HL-60 (cell line): ENCODE measurements at regions not wholly inside any gene's neighbourhood (a gene's known extent, or its start where the extent isn't known, plus 50 kb on each side); places are given as distances from the start of the nearest gene placed in this dataset.

ENCODE experiments used
- DNase-seq, 2 experiments: peaks; one replicate each; pipeline ENCODE4 v3.0.0-alpha.2; 2010 to 2020; ENCODE audit warnings: low read depth in 1 of 2, low spot score in 1 of 2
- H3K27ac ChIP-seq: fragments of 250-450 bp; sonication (Bioruptor Pico); replicated peaks from 2 replicates; pipeline ENCODE4 v1.5.1; 2020; ENCODE audit warnings: mild to moderate bottlenecking, moderate library complexity
- H3K27me3 ChIP-seq: fragments of 250-450 bp; sonication (Bioruptor Pico); 2 replicates; pipeline ENCODE4 v1.5.1; 2021; ENCODE audit warnings: mild to moderate bottlenecking, moderate library complexity; ENCODE audit not compliant: insufficient read depth, poor library complexity, severe bottlenecking
- H3K4me3 ChIP-seq: replicated peaks from 2 replicates; pipeline ENCODE4 v1.5.1; 2011; ENCODE audit warnings: mild to moderate bottlenecking, control low read depth, low read length; ENCODE audit not compliant: insufficient read depth
- CTCF ChIP-seq: IDR thresholded peaks from one replicate; pipeline ENCODE4 v1.5.1; 2011; ENCODE audit warnings: low read length, control low read depth, inconsistent platforms; ENCODE audit not compliant: insufficient read depth
- GABPA ChIP-seq: IDR thresholded peaks from 2 replicates; pipeline ENCODE4 v1.6.1; 2012; ENCODE audit warnings: low read depth
- POLR2AphosphoS5 ChIP-seq: IDR thresholded peaks from 2 replicates; pipeline ENCODE4 v1.6.1; 2012; ENCODE audit warnings: low read depth
- REST ChIP-seq: IDR thresholded peaks from 2 replicates; pipeline ENCODE4 v1.6.1; 2012; ENCODE audit warnings: low read depth; ENCODE audit not compliant: insufficient replicate concordance
- SPI1 ChIP-seq: IDR thresholded peaks from 2 replicates; pipeline ENCODE4 v1.6.1; 2012; ENCODE audit warnings: low read depth, mild to moderate bottlenecking, borderline replicate concordance

- DNase-seq, result no peak
- H3K27ac ChIP-seq, result no peak overlapping the region
Observed at GRCh38 chr11:70739811-70740487, 341.6 kb downstream of the CTTN start.

GRCh38 chr11:70740488-70740851 lies 342.1 kb downstream of the CTTN start:
- Histone ChIP-seq H3K27me3 (no peaks in the 10 kb centered on the region), H3K4me3 (no peak overlapping the region), H3K27ac (no peak overlapping the region)
- TF ChIP-seq GABPA, result no peak
- TF ChIP-seq POLR2AphosphoS5, result no peak
- no peak for TF ChIP-seq REST
- no peak for TF ChIP-seq CTCF
- TF ChIP-seq SPI1, result no peak
- DNase-seq, result no peak

More at GRCh38 chr11:70739811-70740487, 341.6 kb downstream of the CTTN start:
- Histone ChIP-seq H3K27me3 (no peaks in the 10 kb centered on the region), H3K4me3 (no peak overlapping the region)
- TF ChIP-seq SPI1 (no peak), POLR2AphosphoS5 (no peak), REST (no peak), CTCF (no peak), GABPA (no peak)

GRCh38 chr11:70741085-70741484 lies 342.8 kb downstream of the CTTN start:
- no peak for DNase-seq
- H3K27me3 ChIP-seq, result no peaks in the 10 kb centered on the region
- TF ChIP-seq SPI1, result no peak
- no peak for TF ChIP-seq REST
- TF ChIP-seq GABPA, result no peak
- no peak for TF ChIP-seq CTCF
- no peak for TF ChIP-seq POLR2AphosphoS5

More at GRCh38 chr11:70741085-70741484, 342.8 kb downstream of the CTTN start:
- no peak overlapping the region for H3K4me3 ChIP-seq
- no peak overlapping the region for H3K27ac ChIP-seq
